Tibial artery (tissue), 4 donors: ENCODE measurements at regions not wholly inside any gene's neighbourhood (a gene's known extent, or its start where the extent isn't known, plus 50 kb on each side); places are given as distances from the start of the nearest gene placed in this dataset.

Experiments
- DNase-seq, 2 donors: peaks; one replicate each; pipeline ENCODE4 v3.0.0-alpha.2; 2019
- H3K27ac ChIP-seq, 2 donors: fragments of 200-600 bp; sonication (generic) in 1 of 2; 1 replicate in 1 of 2; 2 replicates in 1 of 2; pipeline ENCODE4 v1.5.1; 2018 to 2019; ENCODE audit warnings: mild to moderate bottlenecking in 1 of 2
- H3K27me3 ChIP-seq, 2 donors: fragments of 200-600 bp; sonication (generic) in 1 of 2; one replicate each; pipeline versions ENCODE4 v1.5.1 to v1.6.0; 2016 to 2019
- H3K36me3 ChIP-seq, 3 donors: fragments of 200-600 bp; sonication (generic) in 2 of 3; one replicate each; pipeline ENCODE4 v1.5.1; 2016 to 2019; ENCODE audit warnings: mild to moderate bottlenecking in 2 of 3
- H3K4me1 ChIP-seq, 4 donors: fragments of 200-600 bp; sonication (generic) in 2 of 4; 1 replicate in 3 of 4; 2 replicates in 1 of 4; pipeline ENCODE4 v1.5.1; 2016 to 2019
- H3K4me3 ChIP-seq, 2 donors: fragments of 200-600 bp; sonication (generic) in 1 of 2; 1 replicate in 1 of 2; 2 replicates in 1 of 2; pipeline ENCODE4 v1.5.1; 2018 to 2019; ENCODE audit warnings: mild to moderate bottlenecking in 2 of 2
- H3K9me3 ChIP-seq, 3 donors: fragments of 200-600 bp; sonication (generic) in 1 of 3; one replicate each; pipeline ENCODE4 v1.5.1; 2016 to 2019
- CTCF ChIP-seq, 2 experiments: fragments of 200-600 bp in 1 of 2; fragments of 450-650 bp in 1 of 2; IDR thresholded peaks; one replicate each; pipeline ENCODE4 v1.5.1; 2017 to 2019; ENCODE audit warnings: antibody characterized with exemption in 2 of 2, mild to moderate bottlenecking in 1 of 2, moderate library complexity in 1 of 2
- intact Hi-C: fragments of 100-400 bp; cut with DNase I; formaldehyde crosslinking; loops from one replicate; pipeline ENCODE4 v1.15.0; 2023; ENCODE audit warnings: low total_unique reads

- Histone ChIP-seq H3K36me3 (no peaks in the 10 kb centered on the region), H3K4me3 (no peak overlapping the region), H3K9me3 (no peaks in the 10 kb centered on the region), H3K4me1 (no peaks in the 10 kb centered on the region), H3K27ac (no peak overlapping the region), H3K27me3 (peaks cover 0 to 8% of the 10 kb centered on the region in 2 donors)
- DNase-seq = no peak
- intact Hi-C loops = no loop called here
- TF ChIP-seq CTCF (IDR thresholded peaks at IDR 0.05) = no peak
Observed at GRCh38 chr11:112605093-112605666, 344.5 kb upstream of the PLET1 start.

GRCh38 chr11:112606656-112607055 lies 346.0 kb upstream of the PLET1 start:
- intact Hi-C loops = no loop called here
- no peak for DNase-seq
- Histone ChIP-seq H3K27ac (no peak overlapping the region), H3K4me1 (peaks cover 0 to 13% (median 8%) of the 10 kb centered on the region in 4 donors), H3K36me3 (no peaks in the 10 kb centered on the region), H3K27me3 (peaks cover 0 to 8% of the 10 kb centered on the region in 2 donors), H3K4me3 (no peak overlapping the region), H3K9me3 (no peaks in the 10 kb centered on the region)
- TF ChIP-seq CTCF (IDR thresholded peaks at IDR 0.05) = no peak

- no peak for TF ChIP-seq CTCF (IDR thresholded peaks at IDR 0.05)
- peaks cover 0 to 32% (median 27%) of the 10 kb centered on the region in 4 donors for H3K4me1 ChIP-seq
- no peak overlapping the region for H3K4me3 ChIP-seq
- DNase-seq = no peak
- no peaks in the 10 kb centered on the region for H3K9me3 ChIP-seq
- intact Hi-C loops = no loop called here
- no peaks in the 10 kb centered on the region for H3K36me3 ChIP-seq
- peaks cover 0 to 8% of the 10 kb centered on the region in 2 donors for H3K27me3 ChIP-seq
- no peak overlapping the region for H3K27ac ChIP-seq
Observed at GRCh38 chr11:112608509-112608908, 347.8 kb upstream of the PLET1 start.

GRCh38 chr11:112610494-112610893 lies 349.8 kb upstream of the PLET1 start:
- peaks cover 0 to 34% (median 28%) of the 10 kb centered on the region in 4 donors for H3K4me1 ChIP-seq
- no peak for DNase-seq
- no peaks in the 10 kb centered on the region for H3K9me3 ChIP-seq
- H3K27me3 ChIP-seq = no peaks in the 10 kb centered on the region
- intact Hi-C loops = no loop called here
- H3K4me3 ChIP-seq = no peak overlapping the region
- no peak for TF ChIP-seq CTCF (IDR thresholded peaks at IDR 0.05)
- H3K36me3 ChIP-seq = no peaks in the 10 kb centered on the region
- no peak overlapping the region for H3K27ac ChIP-seq

- no peak overlapping the region for H3K27ac ChIP-seq
- H3K36me3 ChIP-seq = no peaks in the 10 kb centered on the region
- H3K27me3 ChIP-seq = no peaks in the 10 kb centered on the region
- DNase-seq = no peak
- intact Hi-C loops = no loop called here
- H3K4me3 ChIP-seq = no peak overlapping the region
- TF ChIP-seq CTCF (IDR thresholded peaks at IDR 0.05) = no peak
- peaks cover 0 to 34% (median 28%) of the 10 kb centered on the region in 4 donors for H3K4me1 ChIP-seq
- no peaks in the 10 kb centered on the region for H3K9me3 ChIP-seq
Observed at GRCh38 chr11:112610996-112611750, 350.0 kb upstream of the NCAM1 start.
